Suprapubic skin (tissue), 3 donors: ENCODE measurements at regions not wholly inside any gene's neighbourhood (a gene's known extent, or its start where the extent isn't known, plus 50 kb on each side); places are given as distances from the start of the nearest gene placed in this dataset.

ENCODE experiments used
- CTCF ChIP-seq, 2 donors: fragments of 200-600 bp in 1 of 2; fragments of 450-650 bp in 1 of 2; sonication (generic) in 1 of 2; IDR thresholded peaks; one replicate each; pipeline ENCODE4 v1.5.1; 2016 to 2019; ENCODE audit warnings: antibody characterized with exemption in 2 of 2, mild to moderate bottlenecking in 1 of 2, moderate library complexity in 1 of 2
- EP300 ChIP-seq: sonication (generic); formaldehyde crosslinking; IDR thresholded peaks from one replicate; pipeline ENCODE4 v1.6.1; 2017; ENCODE audit warnings: antibody characterized with exemption

GRCh38 chr2:219965287-219966194, 338.1 kb downstream of the SLC4A3 start:
- TF ChIP-seq CTCF (IDR thresholded peaks at IDR 0.05) (no peak), EP300 (no peak)
